ENCODE measurements at regions not wholly inside any gene's neighbourhood (a gene's known extent, or its start where the extent isn't known, plus 50 kb on each side); places are given as distances from the start of the nearest gene placed in this dataset.
A peak's percentile ranks its signal among the peaks of the same experiment; 100 is the strongest.

GRCh38 chr13:65889368-65889767 lies 1340.8 kb downstream of the PCDH9 start:
- Histone ChIP-seq H3K79me2 (ENCODE audit: insufficient read depth, low read length) (no peaks in the 10 kb centered on the region), H3K4me3 (ENCODE audit: insufficient read depth, low read length) (no peak overlapping the region), H4K20me1 (ENCODE audit: insufficient read depth, low read length) (no peaks in the 10 kb centered on the region), H3K27ac (ENCODE audit: low read depth, low read length) (no peak overlapping the region), H3K4me1 (ENCODE audit: insufficient read depth, low read length) (no peaks in the 10 kb centered on the region), H3K4me2 (ENCODE audit: insufficient read depth, low read length) (no peak overlapping the region), H3K27me3 (ENCODE audit: insufficient read depth, low read length) (no peaks in the 10 kb centered on the region), H2AFZ (ENCODE audit: low read length) (no peak overlapping the region), H3K36me3 (ENCODE audit: insufficient read depth, low read length) (no peaks in the 10 kb centered on the region), H3K9me3 (ENCODE audit: low read depth, low read length) (no peaks in the 10 kb centered on the region)
- TF ChIP-seq, protein P1, sequence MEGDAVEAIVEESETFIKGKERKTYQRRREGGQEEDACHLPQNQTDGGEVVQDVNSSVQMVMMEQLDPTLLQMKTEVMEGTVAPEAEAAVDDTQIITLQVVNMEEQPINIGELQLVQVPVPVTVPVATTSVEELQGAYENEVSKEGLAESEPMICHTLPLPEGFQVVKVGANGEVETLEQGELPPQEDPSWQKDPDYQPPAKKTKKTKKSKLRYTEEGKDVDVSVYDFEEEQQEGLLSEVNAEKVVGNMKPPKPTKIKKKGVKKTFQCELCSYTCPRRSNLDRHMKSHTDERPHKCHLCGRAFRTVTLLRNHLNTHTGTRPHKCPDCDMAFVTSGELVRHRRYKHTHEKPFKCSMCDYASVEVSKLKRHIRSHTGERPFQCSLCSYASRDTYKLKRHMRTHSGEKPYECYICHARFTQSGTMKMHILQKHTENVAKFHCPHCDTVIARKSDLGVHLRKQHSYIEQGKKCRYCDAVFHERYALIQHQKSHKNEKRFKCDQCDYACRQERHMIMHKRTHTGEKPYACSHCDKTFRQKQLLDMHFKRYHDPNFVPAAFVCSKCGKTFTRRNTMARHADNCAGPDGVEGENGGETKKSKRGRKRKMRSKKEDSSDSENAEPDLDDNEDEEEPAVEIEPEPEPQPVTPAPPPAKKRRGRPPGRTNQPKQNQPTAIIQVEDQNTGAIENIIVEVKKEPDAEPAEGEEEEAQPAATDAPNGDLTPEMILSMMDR (IDR thresholded peaks at IDR 0.05; ENCODE audit: extremely low read depth, low read depth, low read length): no peak
- no peak for DNase-seq (ENCODE audit: insufficient read length, low spot score, missing footprints)

DNA sequence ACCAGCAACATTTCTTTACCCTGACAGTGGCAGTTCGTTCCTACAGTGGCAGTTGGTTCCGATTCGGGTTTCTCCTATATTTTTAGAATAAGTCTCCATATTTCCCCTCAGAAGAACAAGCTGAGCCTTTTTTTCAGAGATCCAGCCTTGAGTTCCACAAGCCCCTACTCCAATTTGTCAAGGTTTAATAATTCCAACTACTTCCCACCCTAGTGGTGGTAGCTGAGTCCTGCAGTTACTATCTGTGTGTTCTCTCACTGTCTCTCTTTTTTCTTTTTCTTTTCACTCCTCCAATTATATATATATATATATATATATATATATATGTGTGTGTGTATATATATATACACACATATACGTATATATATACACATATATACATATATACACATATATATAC lies 1347.3 kb downstream of the PCDH9 start:
- no peaks in the 10 kb centered on the region for H3K36me3 ChIP-seq (ENCODE audit: insufficient read depth, low read length)
- H3K4me3 ChIP-seq (ENCODE audit: insufficient read depth, low read length): no peak overlapping the region
- no peaks in the 10 kb centered on the region for H4K20me1 ChIP-seq (ENCODE audit: insufficient read depth, low read length)
- no peaks in the 10 kb centered on the region for H3K9me3 ChIP-seq (ENCODE audit: low read depth, low read length)
- H3K79me2 ChIP-seq (ENCODE audit: insufficient read depth, low read length): no peaks in the 10 kb centered on the region
- no peak overlapping the region for H3K27ac ChIP-seq (ENCODE audit: low read depth, low read length)
- no peaks in the 10 kb centered on the region for H3K4me1 ChIP-seq (ENCODE audit: insufficient read depth, low read length)
- H3K4me2 ChIP-seq (ENCODE audit: insufficient read depth, low read length): no peak overlapping the region
- no peaks in the 10 kb centered on the region for H3K27me3 ChIP-seq (ENCODE audit: insufficient read depth, low read length)
- no peak overlapping the region for H2AFZ ChIP-seq (ENCODE audit: low read length)
- TF ChIP-seq, protein P1 (IDR thresholded peaks at IDR 0.05; ENCODE audit: extremely low read depth, low read depth, low read length): no peak
- DNase-seq (ENCODE audit: insufficient read length, low spot score, missing footprints): peak; percentile 34

DNA sequence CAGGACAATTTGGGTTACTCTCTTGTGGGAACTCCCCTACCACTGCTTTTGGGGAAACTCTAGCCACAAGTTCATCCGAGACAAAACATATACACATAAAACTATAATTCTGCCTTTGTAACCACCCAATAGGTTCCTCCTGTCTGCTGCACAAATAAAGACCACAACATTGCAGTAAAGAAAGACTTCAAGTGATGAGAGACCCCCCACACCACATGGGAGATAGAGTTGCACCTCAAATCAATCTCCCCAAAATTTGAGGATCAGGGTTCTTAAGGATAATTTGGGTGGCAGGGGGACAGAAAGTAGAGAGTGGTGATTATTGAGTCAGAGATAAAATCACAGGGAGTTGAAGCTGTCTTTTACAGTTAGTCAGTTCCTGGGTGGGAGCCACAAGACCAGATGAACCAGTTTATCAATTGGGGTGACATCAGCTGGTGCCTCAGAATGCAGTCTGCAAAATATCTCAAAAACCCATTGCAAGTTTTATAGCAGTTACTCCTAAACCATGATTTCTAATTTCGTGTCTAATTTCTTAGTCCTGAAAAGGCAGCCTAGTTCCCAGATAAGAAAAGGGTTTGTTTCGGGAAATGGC lies 1348.5 kb downstream of the PCDH9 start:
- Histone ChIP-seq H4K20me1 (ENCODE audit: insufficient read depth, low read length) (no peaks in the 10 kb centered on the region), H3K4me3 (ENCODE audit: insufficient read depth, low read length) (no peak overlapping the region), H3K79me2 (ENCODE audit: insufficient read depth, low read length) (no peaks in the 10 kb centered on the region), H3K4me1 (ENCODE audit: insufficient read depth, low read length) (no peaks in the 10 kb centered on the region), H3K4me2 (ENCODE audit: insufficient read depth, low read length) (no peak overlapping the region), H3K9me3 (ENCODE audit: low read depth, low read length) (no peaks in the 10 kb centered on the region), H3K27ac (ENCODE audit: low read depth, low read length) (no peak overlapping the region), H3K36me3 (ENCODE audit: insufficient read depth, low read length) (no peaks in the 10 kb centered on the region), H3K27me3 (ENCODE audit: insufficient read depth, low read length) (no peaks in the 10 kb centered on the region), H2AFZ (ENCODE audit: low read length) (no peak overlapping the region)
- no peak for DNase-seq (ENCODE audit: insufficient read length, low spot score, missing footprints)
- TF ChIP-seq, protein P1 (IDR thresholded peaks at IDR 0.05; ENCODE audit: extremely low read depth, low read depth, low read length): no peak

DNA sequence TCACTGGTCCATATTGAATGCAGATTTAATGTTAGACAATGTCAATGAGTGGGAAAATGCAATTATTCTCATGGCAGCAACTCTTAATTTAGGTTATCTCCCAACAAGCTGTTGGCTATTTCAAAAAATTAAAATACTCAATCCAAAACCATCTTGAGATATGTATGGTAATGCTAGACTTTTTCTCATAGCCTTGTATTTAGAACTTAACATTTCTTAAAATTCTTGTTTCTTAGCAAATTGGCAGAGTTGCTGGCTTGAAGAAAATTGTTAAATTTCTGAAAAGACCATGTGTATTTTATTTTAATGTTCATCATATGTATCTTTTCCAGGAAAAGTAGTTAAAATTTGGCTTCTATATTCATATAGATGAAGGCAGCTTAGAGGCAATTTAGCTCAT lies 1355.1 kb downstream of the PCDH9 start:
- Histone ChIP-seq H2AFZ (ENCODE audit: low read length) (no peak overlapping the region), H3K79me2 (ENCODE audit: insufficient read depth, low read length) (no peaks in the 10 kb centered on the region), H3K4me3 (ENCODE audit: insufficient read depth, low read length) (no peak overlapping the region), H3K4me1 (ENCODE audit: insufficient read depth, low read length) (no peaks in the 10 kb centered on the region), H3K27me3 (ENCODE audit: insufficient read depth, low read length) (no peaks in the 10 kb centered on the region), H3K4me2 (ENCODE audit: insufficient read depth, low read length) (no peak overlapping the region), H3K27ac (ENCODE audit: low read depth, low read length) (no peak overlapping the region), H3K36me3 (ENCODE audit: insufficient read depth, low read length) (no peaks in the 10 kb centered on the region), H4K20me1 (ENCODE audit: insufficient read depth, low read length) (no peaks in the 10 kb centered on the region), H3K9me3 (ENCODE audit: low read depth, low read length) (no peaks in the 10 kb centered on the region)
- TF ChIP-seq, protein P1 (IDR thresholded peaks at IDR 0.05; ENCODE audit: extremely low read depth, low read depth, low read length): no peak
- no peak for DNase-seq (ENCODE audit: insufficient read length, low spot score, missing footprints)

Data from osteoblast (primary cell).